Thyroid gland (tissue), 4 donors: ENCODE measurements at regions not wholly inside any gene's neighbourhood (a gene's known extent, or its start where the extent isn't known, plus 50 kb on each side); places are given as distances from the start of the nearest gene placed in this dataset.

Source experiments
- DNase-seq, 2 donors: peaks; one replicate each; pipeline ENCODE4 v3.0.0-alpha.2; 2019
- H3K27ac ChIP-seq, 3 donors: fragments of 200-600 bp; sonication (generic); 1 replicate in 2 of 3; 2 replicates in 1 of 3; pipeline ENCODE4 v1.5.1; 2016 to 2019; ENCODE audit warnings: mild to moderate bottlenecking in 1 of 3, moderate library complexity in 1 of 3
- H3K27me3 ChIP-seq: fragments of 200-600 bp; sonication (generic); one replicate; pipeline ENCODE4 v1.5.1; 2019
- H3K36me3 ChIP-seq, 2 donors: fragments of 200-600 bp; sonication (generic); one replicate each; pipeline ENCODE4 v1.5.1; 2016 to 2019
- H3K4me1 ChIP-seq, 2 donors: fragments of 200-600 bp; sonication (generic); one replicate each; pipeline ENCODE4 v1.5.1; 2017 to 2019
- H3K4me3 ChIP-seq, 3 donors: fragments of 200-600 bp; sonication (generic); replicated peaks in 1 of 3; 1 replicate in 2 of 3; 2 replicates in 1 of 3; pipeline ENCODE4 v1.5.1; 2016; ENCODE audit warnings: mild to moderate bottlenecking in 1 of 3
- H3K9me3 ChIP-seq: fragments of 200-600 bp; sonication (generic); one replicate; pipeline ENCODE4 v1.5.1; 2017
- CTCF ChIP-seq, 6 experiments: fragments of 200-600 bp in 3 of 6; fragments of 450-650 bp in 3 of 6; sonication (generic) in 3 of 6; IDR thresholded peaks; one replicate each; pipeline ENCODE4 v1.5.1; 2016 to 2019; ENCODE audit warnings: antibody characterized with exemption in 6 of 6, mild to moderate bottlenecking in 2 of 6, inconsistent platforms in 1 of 6, moderate library complexity in 1 of 6
- POLR2A ChIP-seq, 2 donors: fragments of 450-650 bp; IDR thresholded peaks; one replicate each; pipeline ENCODE4 v1.6.1; 2017; ENCODE audit warnings: antibody characterized with exemption in 2 of 2, mild to moderate bottlenecking in 2 of 2, moderate library complexity in 1 of 2
- WGBS, 2 donors: methylation state at CpG; one replicate each; pipeline ENCODE4 v1.1.5; 2017; 5-methylcytosine and 5-hydroxymethylcytosine counted together
- intact Hi-C: fragments of 100-400 bp; cut with DNase I; formaldehyde crosslinking; loops from one replicate; pipeline ENCODE4 v1.15.1; 2023

- intact Hi-C loops = no loop called here
- H3K27ac ChIP-seq = peak overlapping the region; percentile 88 to 95 (median 89)
- no peaks in the 10 kb centered on the region for H3K9me3 ChIP-seq
- WGBS, 2 donors = 68 to 70% methylated on average over 13 of the region's 13 CpGs
- no peaks in the 10 kb centered on the region for H3K27me3 ChIP-seq
- peaks cover 26 to 29% of the 10 kb centered on the region in 2 donors for H3K4me1 ChIP-seq
- peak in 1 of 6 experiments; percentile 11 for TF ChIP-seq CTCF (IDR thresholded peaks at IDR 0.05)
- no peak for TF ChIP-seq POLR2A (IDR thresholded peaks at IDR 0.05)
- peak; percentile 34 to 53 for DNase-seq
- no peaks in the 10 kb centered on the region for H3K36me3 ChIP-seq
- H3K4me3 ChIP-seq = no peak overlapping the region
Observed at GRCh38 chr4:41358647-41359421, 102.1 kb downstream of the UCHL1 start.

GRCh38 chr4:41359422-41359775 is 102.7 kb downstream of the UCHL1 start:
- Histone ChIP-seq H3K27me3 (no peaks in the 10 kb centered on the region), H3K4me3 (no peak overlapping the region), H3K27ac (peak overlapping the region; percentile 88 to 95 (median 89)), H3K9me3 (no peaks in the 10 kb centered on the region), H3K4me1 (peaks cover 31 to 35% of the 10 kb centered on the region in 2 donors), H3K36me3 (no peaks in the 10 kb centered on the region)
- intact Hi-C loops = no loop called here
- TF ChIP-seq POLR2A (IDR thresholded peaks at IDR 0.05) (no peak), CTCF (IDR thresholded peaks at IDR 0.05) (no peak)
- no peak for DNase-seq
- 82 to 85% methylated on average over 5 of the region's 5 CpGs for WGBS, 2 donors

GRCh38 chr4:41359836-41360213 is 103.1 kb downstream of the UCHL1 start:
- no peak for DNase-seq
- H3K9me3 ChIP-seq = no peaks in the 10 kb centered on the region
- TF ChIP-seq CTCF (IDR thresholded peaks at IDR 0.05) (no peak), POLR2A (IDR thresholded peaks at IDR 0.05) (no peak)
- intact Hi-C loops = loop anchor here (10.0 kb wide), 1 partner anchor 75 kb away; no protein-coding TSS in a partner anchor
- H3K36me3 ChIP-seq = no peaks in the 10 kb centered on the region
- peaks cover 36 to 39% of the 10 kb centered on the region in 2 donors for H3K4me1 ChIP-seq
- no peaks in the 10 kb centered on the region for H3K27me3 ChIP-seq
- 62 to 68% methylated on average over 11 of the region's 11 CpGs for whole genome bisulfite sequencing, 2 donors
- peak overlapping the region; percentile 88 to 95 (median 89) for H3K27ac ChIP-seq
- peak overlapping the region; percentile 55 to 68 (median 65) for H3K4me3 ChIP-seq

- Histone ChIP-seq H3K27me3 (no peaks in the 10 kb centered on the region), H3K27ac (peak overlapping the region; percentile 88 to 95 (median 89)), H3K4me1 (peaks cover 41 to 43% of the 10 kb centered on the region in 2 donors), H3K9me3 (no peaks in the 10 kb centered on the region), H3K36me3 (no peaks in the 10 kb centered on the region), H3K4me3 (peak overlapping the region; percentile 65 to 81 (median 70))
- WGBS, 2 donors = 0 to 1% methylated on average over 19 to 41 of the region's 92 CpGs
- peak; percentile 90 for DNase-seq
- intact Hi-C loops = loop anchor here (10.0 kb wide), 1 partner anchor 74 kb away; no protein-coding TSS in a partner anchor
- TF ChIP-seq POLR2A (IDR thresholded peaks at IDR 0.05) (peak in 1 of 2 donors; percentile 75), CTCF (IDR thresholded peaks at IDR 0.05) (no peak)
Observed at GRCh38 chr4:41360214-41360920, 103.6 kb downstream of the UCHL1 start.
